GM12873 (cell line): ENCODE measurements at regions not wholly inside any gene's neighbourhood (a gene's known extent, or its start where the extent isn't known, plus 50 kb on each side); places are given as distances from the start of the nearest gene placed in this dataset.

ENCODE experiments used
- TF ChIP-seq, protein P1 (sequence below): IDR thresholded peaks from 2 replicates; pipeline ENCODE4 v1.5.1; 2012; ENCODE audit warnings: low read depth, mild to moderate bottlenecking, moderate library complexity, low read length, control low read depth; ENCODE audit not compliant: insufficient read depth; ENCODE audit errors: missing control alignments

DNA sequence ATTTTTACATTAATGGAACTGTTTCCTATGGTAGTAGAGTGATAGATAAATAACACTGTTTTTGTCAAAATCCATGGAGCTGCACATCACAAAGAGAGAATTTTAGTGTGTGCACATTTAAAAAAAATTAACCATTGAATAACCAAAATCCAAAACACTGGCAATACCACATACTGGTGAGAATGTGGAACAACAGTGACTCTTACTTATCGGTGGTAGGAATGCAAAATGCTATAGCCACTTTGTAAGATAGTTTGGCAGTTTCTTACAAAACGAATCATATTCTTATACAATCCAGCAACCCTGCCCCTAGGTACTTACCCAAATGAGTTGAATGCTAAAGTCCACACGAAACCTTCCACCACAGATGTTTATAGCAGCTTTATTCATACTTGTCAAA is 229.6 kb upstream of the GPR101 start:
- TF ChIP-seq, protein P1, sequence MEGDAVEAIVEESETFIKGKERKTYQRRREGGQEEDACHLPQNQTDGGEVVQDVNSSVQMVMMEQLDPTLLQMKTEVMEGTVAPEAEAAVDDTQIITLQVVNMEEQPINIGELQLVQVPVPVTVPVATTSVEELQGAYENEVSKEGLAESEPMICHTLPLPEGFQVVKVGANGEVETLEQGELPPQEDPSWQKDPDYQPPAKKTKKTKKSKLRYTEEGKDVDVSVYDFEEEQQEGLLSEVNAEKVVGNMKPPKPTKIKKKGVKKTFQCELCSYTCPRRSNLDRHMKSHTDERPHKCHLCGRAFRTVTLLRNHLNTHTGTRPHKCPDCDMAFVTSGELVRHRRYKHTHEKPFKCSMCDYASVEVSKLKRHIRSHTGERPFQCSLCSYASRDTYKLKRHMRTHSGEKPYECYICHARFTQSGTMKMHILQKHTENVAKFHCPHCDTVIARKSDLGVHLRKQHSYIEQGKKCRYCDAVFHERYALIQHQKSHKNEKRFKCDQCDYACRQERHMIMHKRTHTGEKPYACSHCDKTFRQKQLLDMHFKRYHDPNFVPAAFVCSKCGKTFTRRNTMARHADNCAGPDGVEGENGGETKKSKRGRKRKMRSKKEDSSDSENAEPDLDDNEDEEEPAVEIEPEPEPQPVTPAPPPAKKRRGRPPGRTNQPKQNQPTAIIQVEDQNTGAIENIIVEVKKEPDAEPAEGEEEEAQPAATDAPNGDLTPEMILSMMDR, result no peak

DNA sequence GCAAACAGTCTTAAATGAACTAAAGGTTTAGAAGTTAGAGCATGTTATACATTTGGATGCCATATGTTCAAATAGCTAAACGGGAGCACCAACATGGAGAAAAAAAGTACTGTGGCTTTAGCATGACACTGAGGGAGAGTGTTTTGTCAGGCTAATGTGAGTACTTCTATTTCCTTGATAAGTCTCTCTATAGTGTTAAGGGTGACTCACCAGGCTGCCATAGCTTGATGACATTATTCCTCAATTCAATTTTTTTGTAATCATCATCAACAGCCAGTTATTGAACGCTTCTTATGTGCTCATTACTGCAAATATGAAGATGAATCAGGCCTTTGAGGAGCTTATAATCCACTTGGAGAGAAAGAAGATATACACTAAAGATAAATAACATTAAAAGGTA is 211.4 kb upstream of the GPR101 start:
- TF ChIP-seq, protein P1, result no peak

DNA sequence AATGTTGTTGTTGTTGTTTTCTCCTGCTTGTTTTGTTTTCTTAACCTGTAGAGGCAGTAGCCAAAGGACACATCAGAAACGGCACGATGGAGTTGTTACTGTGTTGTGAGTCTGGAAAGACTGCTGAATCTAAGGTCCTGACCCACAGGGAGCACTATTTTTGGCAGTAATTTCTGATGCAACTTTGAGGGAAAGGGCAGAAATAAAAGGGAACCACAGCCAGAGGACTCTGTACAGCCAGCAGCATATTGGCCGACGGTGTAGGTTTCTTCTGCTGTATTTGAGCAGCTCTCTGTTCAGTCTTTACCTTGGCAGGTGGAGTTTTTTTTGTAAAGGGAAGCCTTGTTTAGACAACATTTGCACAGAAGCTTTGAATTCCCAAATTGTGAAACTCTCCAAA is 203.0 kb upstream of the GPR101 start:
- TF ChIP-seq, protein P1, result no peak

DNA sequence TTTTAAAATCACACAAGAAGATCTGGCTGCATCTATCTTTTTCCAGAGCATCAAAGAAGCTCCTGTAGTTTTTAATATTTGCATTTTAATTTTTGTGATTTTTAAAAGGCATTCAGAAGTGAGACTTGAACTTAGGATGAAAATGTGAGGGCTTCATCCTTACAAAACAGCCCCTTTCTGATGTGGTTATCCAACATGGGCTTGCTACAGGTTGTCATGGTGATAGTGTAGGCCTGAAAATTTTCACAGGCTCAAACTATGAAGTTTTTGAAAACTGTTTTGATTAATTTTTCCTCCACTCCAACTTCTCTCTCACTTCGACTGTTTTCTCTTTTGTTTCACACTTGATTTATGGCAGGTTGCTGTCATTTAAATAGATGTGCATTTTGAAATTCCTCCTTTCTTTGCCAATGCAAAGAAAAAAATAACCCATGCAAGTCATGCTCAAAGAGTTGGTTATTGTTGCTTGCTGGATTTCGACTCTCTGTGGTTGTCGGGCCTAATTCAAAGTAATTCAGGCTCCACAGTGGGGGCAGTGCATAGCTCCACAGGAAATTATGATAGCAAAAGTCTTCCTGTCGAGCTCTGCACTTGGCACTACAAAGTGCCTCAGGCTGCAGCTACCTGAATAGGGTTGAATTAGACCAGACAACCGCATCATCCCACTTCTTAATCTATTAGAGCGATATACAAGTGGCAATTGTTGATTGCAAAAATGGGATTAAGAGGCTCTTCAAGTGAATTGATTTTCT is 201.0 kb upstream of the GPR101 start:
- TF ChIP-seq, protein P1, result no peak

DNA sequence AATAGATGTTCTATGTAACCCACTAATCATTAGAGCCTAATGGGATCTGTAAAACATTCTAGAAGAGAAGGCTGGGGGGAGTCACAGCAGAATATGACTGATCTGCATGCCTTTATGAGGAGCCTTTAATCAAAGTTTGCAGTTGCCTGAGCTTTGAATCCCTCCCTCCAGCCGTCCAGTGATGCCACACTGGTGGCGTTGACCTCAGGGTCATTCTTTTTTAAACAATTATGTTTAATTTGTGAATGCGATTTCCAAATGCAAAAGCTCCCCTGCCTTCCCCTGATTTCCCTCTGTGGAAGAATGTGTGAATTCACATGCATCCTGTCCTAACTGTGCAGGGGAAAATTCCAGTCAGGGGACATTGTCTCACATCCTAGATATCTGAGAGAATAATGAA is 199.7 kb upstream of the GPR101 start:
- TF ChIP-seq, protein P1, result no peak

DNA sequence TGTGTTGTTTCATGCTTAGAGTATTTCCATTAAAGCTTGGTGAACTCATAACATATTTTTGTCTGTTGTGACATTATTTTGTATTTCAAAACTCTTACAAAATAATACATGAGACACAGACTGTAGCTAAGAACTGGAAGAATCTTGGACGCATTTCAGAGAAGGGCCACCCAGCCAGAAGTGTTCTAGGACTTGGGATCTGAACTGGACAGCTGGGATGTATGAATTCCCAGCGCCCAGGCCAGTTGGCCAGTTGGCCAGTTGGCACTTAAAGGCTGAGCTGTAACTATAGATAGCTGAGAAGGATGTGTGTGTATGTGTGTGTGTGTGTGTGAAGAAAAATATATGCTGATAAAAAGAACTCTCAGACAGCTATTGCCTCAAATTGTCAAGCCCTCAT is 193.4 kb upstream of the GPR101 start:
- TF ChIP-seq, protein P1, result no peak

DNA sequence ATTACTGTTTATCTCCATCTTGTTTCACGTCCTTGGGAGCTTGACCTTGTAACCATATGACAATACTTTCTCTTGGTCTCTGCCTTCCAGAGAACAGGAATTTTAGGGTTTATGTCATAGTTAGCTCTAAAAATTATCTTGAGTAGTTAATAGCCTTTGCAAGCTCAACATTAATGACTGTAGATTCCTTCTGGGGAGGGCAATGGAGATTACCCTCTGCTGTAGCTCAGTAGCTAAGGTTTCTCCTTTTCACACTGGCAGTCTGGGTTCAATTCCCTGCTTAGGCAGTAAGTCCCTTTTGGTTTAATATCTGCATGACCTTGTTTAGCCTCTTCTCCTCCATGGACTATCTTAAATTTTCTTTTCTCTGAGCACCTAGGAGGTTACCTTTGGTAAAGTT is 181.7 kb upstream of the GPR101 start:
- TF ChIP-seq, protein P1, result no peak
